GM18499 (cell line): ENCODE measurements at regions not wholly inside any gene's neighbourhood (a gene's known extent, or its start where the extent isn't known, plus 50 kb on each side); places are given as distances from the start of the nearest gene placed in this dataset.
A peak's percentile ranks its signal among the peaks of the same experiment; 100 is the strongest.
"Not testable (repeated sequence)": the region's sequence is repeated elsewhere in the genome, so short reads cannot be mapped to it uniquely, and the experiment has no call there.

ENCODE experiments used
- ATAC-seq: cut with Tn5 transposase; IDR thresholded peaks from one replicate; pipeline ENCODE4 v1.9.1; 2021; ENCODE audit warnings: moderate number of reproducible peaks; ENCODE audit not compliant: insufficient read depth, unreplicated experiment

GRCh38 chr11:13128354-13128753 is 119.2 kb downstream of the RASSF10 start:
- no peak for ATAC-seq

DNA sequence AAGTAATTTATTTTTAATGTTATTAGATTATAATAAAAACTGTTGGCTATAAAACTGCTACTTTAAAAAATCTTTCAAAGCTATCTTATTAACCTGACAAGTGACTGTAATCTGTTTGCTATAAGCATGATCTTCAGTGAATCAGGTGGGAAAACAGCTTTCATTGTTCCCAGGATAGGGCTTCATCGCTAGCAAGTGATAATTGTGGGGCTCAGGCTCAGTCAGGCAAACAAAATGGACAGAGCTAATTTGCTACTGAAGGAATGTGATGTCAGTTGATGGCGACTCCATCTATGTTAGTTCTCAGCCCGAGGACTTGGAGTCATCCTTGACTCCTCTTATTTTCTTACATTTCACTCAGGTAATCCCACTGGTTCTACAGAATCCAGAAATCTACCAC is 125.0 kb downstream of the RASSF10 start:
- no peak for ATAC-seq

DNA sequence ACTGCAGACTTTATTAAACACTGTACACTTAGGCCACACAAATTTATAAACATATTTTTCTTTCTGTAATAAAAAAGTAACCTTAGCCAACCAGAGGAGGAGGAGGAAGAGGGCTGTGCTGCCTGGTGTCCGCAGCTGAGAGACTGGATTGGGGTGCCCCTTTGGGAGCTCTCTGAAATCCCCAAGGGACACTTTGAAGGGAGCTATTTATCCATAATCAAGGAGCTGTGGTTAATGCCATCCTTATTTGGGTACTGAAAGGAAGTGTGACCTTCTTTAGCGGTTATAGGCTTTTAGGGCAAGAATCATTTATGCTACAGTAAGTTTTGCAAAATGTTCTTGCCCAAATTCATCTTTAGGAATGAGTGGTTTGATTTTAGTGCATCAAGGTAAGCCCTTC is 125.8 kb downstream of the RASSF10 start:
- no peak for ATAC-seq

GRCh38 chr11:13135385-13136271 is 126.5 kb downstream of the RASSF10 start:
- ATAC-seq, result no peak

DNA sequence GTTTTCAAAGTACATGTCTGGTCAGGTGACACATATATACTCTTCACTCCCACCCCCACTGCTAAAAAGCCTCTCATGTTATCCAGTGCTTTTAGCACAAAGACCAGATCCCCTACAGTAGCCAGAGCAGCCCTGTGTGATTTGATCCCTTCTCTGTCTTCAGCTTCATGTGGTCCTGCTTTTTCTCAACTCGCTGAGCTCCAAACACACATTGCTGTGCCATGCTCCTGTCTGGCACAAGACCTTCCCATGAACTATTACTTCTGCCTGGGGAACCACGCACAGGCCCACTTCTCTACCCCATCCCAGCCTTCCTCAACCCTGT is 127.1 kb downstream of the RASSF10 start:
- no peak for ATAC-seq

DNA sequence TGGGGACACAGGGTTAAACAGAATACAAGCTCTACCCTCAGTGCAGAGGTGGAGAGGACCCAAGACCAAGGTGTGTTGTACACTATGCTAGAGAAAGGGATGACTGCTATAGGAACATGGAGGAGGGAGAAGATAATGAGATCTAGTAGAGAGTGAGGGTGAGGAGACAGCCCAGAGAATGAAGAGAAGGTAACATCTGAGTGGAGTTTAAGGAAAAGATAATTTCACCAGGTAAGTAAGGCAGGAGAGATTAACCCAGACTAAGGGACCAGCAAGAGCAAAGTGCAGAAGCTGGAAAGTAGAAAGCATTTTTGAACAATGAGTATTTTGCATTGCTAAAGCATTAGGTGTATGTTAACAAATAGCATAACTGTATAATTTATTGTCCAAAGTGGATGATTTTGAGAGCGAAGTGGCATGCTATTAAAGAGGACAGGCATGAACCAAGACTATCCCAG is 128.8 kb downstream of the RASSF10 start:
- ATAC-seq, result no peak

- ATAC-seq, result not testable (repeated sequence)
Measured at GRCh38 chr11:13139085-13139484, 130.0 kb downstream of the RASSF10 start.

DNA sequence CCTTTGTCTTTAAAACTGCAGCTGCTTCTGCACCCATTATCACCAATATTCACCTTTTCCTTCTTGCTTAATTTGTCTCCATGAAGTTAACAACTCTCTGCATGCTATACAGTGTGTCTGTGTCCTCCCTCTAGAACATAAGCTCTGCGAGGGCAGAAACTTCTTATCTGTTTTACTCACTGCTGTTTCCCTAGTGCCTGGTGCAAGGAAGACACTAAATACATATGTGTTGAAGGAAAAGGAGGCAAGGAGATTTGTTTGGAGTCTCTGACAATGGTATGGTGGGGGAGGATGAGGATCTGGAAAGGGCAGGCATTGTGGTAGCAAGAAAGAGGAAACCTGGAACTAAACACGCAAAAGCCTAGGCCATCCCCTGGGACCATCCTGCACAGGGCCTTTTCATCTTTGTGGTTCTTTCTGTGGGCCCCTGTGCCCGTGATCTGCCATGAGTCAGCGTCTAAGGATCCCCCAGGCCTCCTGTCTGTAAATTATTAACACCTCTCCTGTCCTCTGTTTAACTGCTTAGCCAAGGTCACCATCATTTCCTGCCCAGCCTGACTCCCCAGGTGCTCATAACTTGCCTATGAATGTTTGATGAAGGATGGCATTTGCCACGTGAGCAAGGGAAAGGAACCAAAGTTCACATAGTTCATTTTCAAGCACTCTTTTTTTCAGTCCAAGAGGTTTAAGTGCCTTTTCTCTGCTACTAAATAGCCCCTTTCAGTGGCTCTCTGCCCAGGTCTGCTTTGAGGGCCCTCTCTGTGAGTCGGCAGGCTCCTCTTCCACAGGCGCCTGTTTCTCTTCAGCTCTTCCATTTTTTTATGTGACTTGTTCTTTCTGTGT is 131.1 kb downstream of the RASSF10 start:
- ATAC-seq, result peak; percentile 50

DNA sequence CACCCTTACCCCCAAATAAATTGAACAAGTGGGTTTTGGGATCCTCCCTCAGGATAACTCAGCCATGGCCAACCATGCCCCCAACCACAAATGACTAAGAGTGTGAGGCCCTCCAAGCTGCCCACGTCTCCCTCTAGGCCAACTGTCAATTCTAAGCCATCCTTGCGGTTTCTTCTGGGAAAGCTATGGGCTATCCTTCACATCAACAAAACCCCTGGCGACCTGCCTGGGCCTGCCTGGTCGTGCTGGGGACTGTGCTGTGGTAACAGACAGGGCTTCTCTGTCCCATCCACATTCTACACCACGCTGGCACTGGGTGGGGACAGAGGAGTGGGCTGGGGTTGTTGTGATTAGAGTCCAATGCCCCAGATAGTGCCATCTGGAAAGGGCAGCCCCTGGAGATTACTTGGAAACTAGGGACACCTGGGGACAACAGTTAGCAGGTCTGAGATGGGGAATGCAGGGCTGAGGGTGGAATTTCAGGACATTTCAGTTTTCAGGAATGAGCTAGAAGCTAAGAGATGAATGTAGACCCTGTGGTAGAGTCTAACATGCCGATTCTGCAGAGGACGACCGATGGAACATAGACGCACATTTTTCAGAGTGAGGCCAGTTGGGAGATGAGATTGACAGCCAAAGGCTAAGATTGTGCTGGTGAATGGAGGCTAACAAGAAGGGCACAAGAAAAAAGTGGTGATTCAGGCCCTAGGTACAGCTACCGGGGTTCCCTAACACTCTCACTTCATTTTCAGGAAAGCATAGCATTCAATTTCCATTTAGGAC is 131.9 kb downstream of the RASSF10 start:
- ATAC-seq, result no peak

GRCh38 chr11:13141731-13142709 is 132.9 kb downstream of the RASSF10 start:
- no peak for ATAC-seq

- ATAC-seq, result no peak
Measured at GRCh38 chr11:13143486-13144297, 133.9 kb upstream of the BMAL1 start.

- ATAC-seq, result no peak
Measured at GRCh38 chr11:13145461-13145860, 132.1 kb upstream of the BMAL1 start.

- ATAC-seq, result no peak
Measured at GRCh38 chr11:13149991-13150390, 127.6 kb upstream of the BMAL1 start.

DNA sequence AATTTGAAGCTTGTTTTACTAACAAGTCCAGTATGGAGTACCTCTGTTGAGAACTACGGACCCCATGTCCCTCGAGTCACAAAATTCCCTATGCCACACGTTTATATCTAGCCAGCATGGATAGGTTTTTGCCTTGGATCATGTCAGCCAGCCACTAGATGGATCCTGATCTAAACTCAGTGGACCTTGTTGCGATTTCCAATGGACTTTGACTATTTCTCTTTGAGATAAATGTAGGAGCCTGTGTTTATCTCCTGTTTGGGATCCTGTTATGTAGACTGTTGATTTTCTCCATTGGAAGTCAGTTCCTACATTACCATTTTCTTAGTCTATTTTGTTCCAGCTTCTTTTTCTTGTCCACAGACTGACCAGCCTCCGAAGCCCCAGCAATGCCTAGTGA is 127.1 kb upstream of the BMAL1 start:
- no peak for ATAC-seq

DNA sequence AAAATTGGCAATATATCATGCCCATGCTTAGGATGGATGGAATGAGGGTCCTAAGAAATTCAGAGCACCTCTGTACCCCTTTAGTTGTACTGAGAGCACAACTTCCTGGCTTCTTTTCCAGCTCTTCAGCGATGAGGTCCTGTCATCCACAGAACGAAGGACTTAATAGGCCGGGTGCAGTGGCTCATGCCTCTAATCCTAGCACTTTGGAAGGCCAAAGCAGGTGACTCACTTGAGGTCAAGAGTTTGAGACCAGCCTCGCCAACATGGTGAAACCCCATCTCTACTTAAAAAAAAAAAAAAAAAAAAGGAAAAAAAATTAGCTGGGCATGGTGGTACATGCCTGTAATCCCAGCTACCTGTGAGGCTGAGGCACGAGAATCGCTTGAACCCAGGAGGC is 125.3 kb upstream of the BMAL1 start:
- ATAC-seq, result no peak

DNA sequence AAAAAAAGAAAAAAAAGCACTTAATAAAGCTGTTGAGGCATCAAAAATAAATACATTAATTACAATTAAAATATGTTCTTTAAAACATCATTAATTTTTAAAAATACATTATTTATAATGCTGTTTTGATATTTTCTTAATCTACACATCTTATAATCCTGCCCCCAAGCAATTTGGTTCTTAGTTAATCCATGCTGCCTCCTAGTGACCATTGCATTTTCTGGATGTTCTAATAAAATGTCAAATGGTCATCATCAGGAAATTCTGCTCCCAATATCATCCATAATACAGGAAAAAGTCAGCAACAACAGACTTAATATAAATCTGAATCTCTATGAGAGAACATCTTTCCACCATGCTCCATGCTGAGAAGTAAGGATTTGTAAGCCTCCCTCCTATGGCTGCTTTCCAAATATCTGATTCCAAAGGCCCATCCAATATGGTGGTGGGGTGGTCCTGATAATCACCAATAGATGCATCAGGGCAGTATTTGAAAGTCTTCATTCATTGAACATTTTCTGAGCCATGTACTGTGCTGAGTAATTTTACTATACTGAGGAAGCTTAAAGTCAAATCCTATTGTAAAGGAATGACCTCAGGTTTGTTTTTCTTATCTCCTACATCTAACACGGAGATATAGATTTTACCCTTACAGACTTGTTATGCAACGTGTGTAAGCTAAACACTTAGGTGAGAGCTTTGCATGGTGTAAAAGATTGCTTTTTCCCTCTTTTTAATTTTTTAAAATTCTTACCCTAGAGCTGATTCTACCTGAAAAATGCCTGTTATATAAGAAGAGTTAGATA is 124.7 kb upstream of the BMAL1 start:
- ATAC-seq, result no peak

DNA sequence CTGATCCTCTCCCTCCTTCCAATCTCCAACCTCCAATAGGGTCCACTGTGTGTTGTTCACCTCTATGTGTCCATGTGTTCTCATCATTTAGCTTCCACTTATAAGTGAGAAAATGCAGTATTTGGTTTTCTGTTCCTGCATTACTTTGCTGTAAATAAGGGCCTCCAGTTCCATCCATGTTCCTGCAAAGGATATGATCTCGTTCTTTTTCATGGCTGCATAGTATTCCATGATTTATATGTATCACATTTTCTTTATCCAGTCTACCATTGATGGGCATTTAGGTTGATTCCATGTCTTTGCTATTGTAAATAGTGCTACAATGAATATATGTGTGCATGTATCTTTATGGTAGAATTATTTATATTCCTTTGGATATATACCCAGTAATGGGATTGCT is 123.2 kb upstream of the BMAL1 start:
- ATAC-seq, result not testable (repeated sequence)

DNA sequence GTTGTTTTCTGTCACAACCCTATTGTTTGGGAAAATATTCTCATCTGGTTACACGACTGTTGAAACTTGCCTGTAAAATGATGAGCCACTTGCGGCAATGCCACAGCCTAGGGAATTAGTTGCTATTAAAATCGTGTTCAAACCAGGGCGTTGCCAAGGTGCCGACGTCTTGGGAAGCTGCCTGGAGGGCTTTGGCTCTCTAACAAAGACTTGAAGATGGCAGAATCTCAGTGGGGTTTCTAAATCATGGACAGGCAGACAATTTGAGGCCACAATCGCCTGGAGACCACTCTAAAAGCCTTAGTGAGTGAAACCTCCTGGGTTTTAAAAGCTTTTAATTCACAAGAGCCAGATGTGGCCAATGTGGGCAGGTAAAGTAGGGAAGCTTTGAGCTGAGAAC is 117.2 kb upstream of the BMAL1 start:
- no peak for ATAC-seq
